Trophoblast cell (in vitro differentiated cells and primary cell): ENCODE measurements at regions not wholly inside any gene's neighbourhood (a gene's known extent, or its start where the extent isn't known, plus 50 kb on each side); places are given as distances from the start of the nearest gene placed in this dataset.

Source experiments
- DNase-seq, 2 donors: peaks; one replicate each; pipeline ENCODE4 v3.0.0-alpha.2; 2016
- H2AFZ ChIP-seq: 2 replicates; pipeline ENCODE4 v1.6.1; 2013; ENCODE audit warnings: low read length, moderate library complexity, mild to moderate bottlenecking; ENCODE audit not compliant: insufficient read depth, poor library complexity
- H2AK5ac ChIP-seq: 2 replicates; pipeline ENCODE4 v1.6.1; 2013; ENCODE audit warnings: mild to moderate bottlenecking, low read length
- H2BK120ac ChIP-seq: 2 replicates; pipeline ENCODE4 v1.6.1; 2013; ENCODE audit warnings: low read length, mild to moderate bottlenecking, moderate library complexity; ENCODE audit not compliant: insufficient read depth, poor library complexity
- H2BK12ac ChIP-seq: 2 replicates; pipeline ENCODE4 v1.6.1; 2013; ENCODE audit warnings: mild to moderate bottlenecking, low read length, moderate library complexity
- H2BK5ac ChIP-seq: 2 replicates; pipeline ENCODE4 v1.6.1; 2013; ENCODE audit warnings: low read length, low read depth, moderate library complexity, mild to moderate bottlenecking; ENCODE audit not compliant: poor library complexity
- H3K14ac ChIP-seq: 2 replicates; pipeline ENCODE4 v1.6.1; 2013; ENCODE audit warnings: mild to moderate bottlenecking, low read length
- H3K18ac ChIP-seq: 2 replicates; pipeline ENCODE4 v1.6.1; 2013; ENCODE audit warnings: mild to moderate bottlenecking, low read length
- H3K23ac ChIP-seq: 2 replicates; pipeline ENCODE4 v1.6.1; 2013; ENCODE audit warnings: low read length
- H3K27ac ChIP-seq: 2 replicates; pipeline ENCODE4 v1.5.1; 2013; ENCODE audit warnings: low read depth, mild to moderate bottlenecking, inconsistent platforms, low read length, moderate library complexity
- H3K27me3 ChIP-seq: 2 replicates; pipeline ENCODE4 v1.6.1; 2013; ENCODE audit warnings: inconsistent platforms, mild to moderate bottlenecking, low read length, moderate library complexity; ENCODE audit not compliant: insufficient read depth
- H3K36me3 ChIP-seq, 2 experiments: 1 replicate in 1 of 2; 2 replicates in 1 of 2; pipeline ENCODE4 v1.6.1; 2013; ENCODE audit warnings: low read length in 2 of 2, mild to moderate bottlenecking in 2 of 2, moderate library complexity in 1 of 2; ENCODE audit not compliant: insufficient read depth in 2 of 2, control insufficient read depth in 1 of 2
- H3K4ac ChIP-seq: 2 replicates; pipeline ENCODE4 v1.6.1; 2013; ENCODE audit warnings: low read depth, mild to moderate bottlenecking, low read length, moderate library complexity
- H3K4me1 ChIP-seq, 2 experiments: 1 replicate in 1 of 2; 2 replicates in 1 of 2; pipeline ENCODE4 v1.6.1; 2013; ENCODE audit warnings: low read length in 2 of 2, mild to moderate bottlenecking in 2 of 2, moderate library complexity in 1 of 2; ENCODE audit not compliant: insufficient read depth in 2 of 2, control insufficient read depth in 1 of 2
- H3K4me2 ChIP-seq: 2 replicates; pipeline ENCODE4 v1.6.1; 2013; ENCODE audit warnings: inconsistent platforms, mild to moderate bottlenecking, low read length, moderate library complexity
- H3K4me3 ChIP-seq: 2 replicates; pipeline ENCODE4 v1.5.1; 2013; ENCODE audit warnings: mild to moderate bottlenecking, low read depth, low read length, inconsistent platforms
- H3K79me1 ChIP-seq: one replicate; pipeline ENCODE4 v1.6.1; 2013; ENCODE audit warnings: low read length
- H3K79me2 ChIP-seq: 2 replicates; pipeline ENCODE4 v1.6.1; 2013; ENCODE audit warnings: low read length, mild to moderate bottlenecking; ENCODE audit not compliant: control insufficient read depth, insufficient read depth, poor library complexity
- H3K9ac ChIP-seq: 2 replicates; pipeline ENCODE4 v1.6.1; 2013; ENCODE audit warnings: mild to moderate bottlenecking, low read length
- H3K9me3 ChIP-seq: 2 replicates; pipeline ENCODE4 v1.6.1; 2013; ENCODE audit warnings: low read depth, mild to moderate bottlenecking, control low read depth, inconsistent platforms, low read length; ENCODE audit not compliant: insufficient read depth
- H4K12ac ChIP-seq: 2 replicates; pipeline ENCODE4 v1.6.1; 2013; ENCODE audit warnings: low read depth, mild to moderate bottlenecking, low read length, moderate library complexity
- H4K8ac ChIP-seq: 2 replicates; pipeline ENCODE4 v1.6.1; 2013; ENCODE audit warnings: low read depth, mild to moderate bottlenecking, low read length, moderate library complexity
- H4K91ac ChIP-seq: one replicate; pipeline ENCODE4 v1.6.1; 2013; ENCODE audit warnings: low read depth, mild to moderate bottlenecking, low read length, moderate library complexity
- WGBS: extraction: QIAGEN DNeasy Blood & Tissue Kit; methylation state at CpG from one replicate; pipeline ENCODE4 v1.1.7; 2013; ENCODE audit warnings: missing lambda C conversion rate; ENCODE audit not compliant: insufficient read length, insufficient coverage; ENCODE audit errors: extremely low coverage; 5-methylcytosine and 5-hydroxymethylcytosine counted together

DNA sequence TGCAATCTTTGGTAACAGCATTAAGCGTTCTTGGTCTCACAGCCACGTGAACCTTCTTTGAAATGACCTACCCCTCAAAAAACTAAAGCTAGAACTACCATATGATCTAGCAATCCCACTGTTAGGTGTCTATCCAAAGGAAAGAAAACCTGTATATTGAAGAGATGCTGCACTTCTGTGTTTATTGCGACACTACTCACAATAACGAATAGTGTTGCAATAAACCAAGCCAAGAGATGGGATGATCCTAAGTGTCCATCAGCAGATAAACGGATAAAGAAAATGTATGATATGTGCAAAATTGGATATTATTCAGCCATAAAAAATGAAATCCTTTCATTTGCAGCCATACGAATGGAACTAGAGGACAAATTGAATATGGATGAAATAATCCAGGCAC, 637.9 kb downstream of the EFNB2 start:
- no peak overlapping the region for H4K8ac ChIP-seq
- no peak overlapping the region for H2BK5ac ChIP-seq
- H3K27me3 ChIP-seq = no peaks in the 10 kb centered on the region
- no peak overlapping the region for H3K4ac ChIP-seq
- no peak overlapping the region for H2BK12ac ChIP-seq
- WGBS = no CpG with 5 or more reads among the region's 6 CpGs
- no peak overlapping the region for H2BK120ac ChIP-seq
- H3K23ac ChIP-seq = no peak overlapping the region
- H4K91ac ChIP-seq = no peak overlapping the region
- no peaks in the 10 kb centered on the region for H3K4me1 ChIP-seq
- no peak overlapping the region for H3K4me2 ChIP-seq
- no peaks in the 10 kb centered on the region for H3K9me3 ChIP-seq
- H3K4me3 ChIP-seq = no peak overlapping the region
- no peak overlapping the region for H4K12ac ChIP-seq
- no peaks in the 10 kb centered on the region for H3K79me1 ChIP-seq
- no peak for DNase-seq
- no peak overlapping the region for H3K14ac ChIP-seq
- no peak overlapping the region for H3K18ac ChIP-seq
- no peak overlapping the region for H3K9ac ChIP-seq
- H2AFZ ChIP-seq = no peak overlapping the region
- H3K27ac ChIP-seq = no peak overlapping the region
- H2AK5ac ChIP-seq = no peak overlapping the region
- no peaks in the 10 kb centered on the region for H3K79me2 ChIP-seq
- H3K36me3 ChIP-seq = no peaks in the 10 kb centered on the region

DNA sequence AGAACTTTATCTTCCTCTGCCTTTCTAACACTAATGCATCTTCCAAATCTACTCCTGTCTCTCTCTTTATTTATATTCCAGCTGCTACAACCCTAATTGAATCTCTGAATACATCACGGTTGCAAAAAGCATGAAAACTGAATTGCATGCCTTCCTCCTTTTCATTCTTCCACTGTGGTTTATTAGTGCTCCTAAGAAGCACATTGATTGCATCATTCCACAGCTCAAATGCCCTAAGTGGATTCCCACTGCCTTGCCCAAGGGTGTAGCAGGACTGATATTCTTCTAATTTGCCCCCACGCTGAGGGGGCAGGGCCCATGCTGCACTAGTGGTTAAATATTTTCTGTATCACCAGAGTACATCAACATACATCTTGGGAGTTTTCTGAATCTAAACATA, 640.8 kb downstream of the EFNB2 start:
- no peak overlapping the region for H3K9ac ChIP-seq
- no peaks in the 10 kb centered on the region for H3K27me3 ChIP-seq
- H2BK120ac ChIP-seq = no peak overlapping the region
- no peak overlapping the region for H3K4me2 ChIP-seq
- no peak overlapping the region for H4K8ac ChIP-seq
- H3K4me1 ChIP-seq = no peaks in the 10 kb centered on the region
- no peak overlapping the region for H3K23ac ChIP-seq
- no peak overlapping the region for H2BK12ac ChIP-seq
- no peaks in the 10 kb centered on the region for H3K9me3 ChIP-seq
- H4K91ac ChIP-seq = no peak overlapping the region
- H2AK5ac ChIP-seq = no peak overlapping the region
- no peak overlapping the region for H3K4ac ChIP-seq
- no peak overlapping the region for H4K12ac ChIP-seq
- no peak for DNase-seq
- no peaks in the 10 kb centered on the region for H3K36me3 ChIP-seq
- H2BK5ac ChIP-seq = no peak overlapping the region
- no peak overlapping the region for H3K27ac ChIP-seq
- no peaks in the 10 kb centered on the region for H3K79me2 ChIP-seq
- no peak overlapping the region for H3K4me3 ChIP-seq
- H3K14ac ChIP-seq = no peak overlapping the region
- no peak overlapping the region for H2AFZ ChIP-seq
- H3K79me1 ChIP-seq = no peaks in the 10 kb centered on the region
- no peak overlapping the region for H3K18ac ChIP-seq
- WGBS = no CpG with 5 or more reads among the region's 2 CpGs

DNA sequence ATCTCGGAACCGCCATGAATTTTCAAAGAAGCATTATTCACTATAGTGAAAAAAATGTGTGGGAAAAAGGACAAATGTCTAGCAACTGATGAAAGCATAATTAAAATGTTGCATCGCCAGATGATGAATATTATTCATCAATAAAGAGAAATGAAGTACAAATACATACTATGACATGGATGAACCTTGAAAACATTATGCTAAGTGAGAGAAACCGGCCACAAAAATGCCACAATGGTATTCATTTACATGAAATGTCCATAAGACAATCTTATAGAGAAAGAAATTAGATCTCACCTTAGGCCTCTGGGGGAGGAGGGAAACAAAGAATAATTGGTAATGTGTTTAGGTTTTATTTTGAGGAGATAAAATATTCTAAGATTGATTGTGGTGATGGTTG, 645.0 kb downstream of the EFNB2 start:
- Histone ChIP-seq H4K8ac (no peak overlapping the region), H2BK5ac (no peak overlapping the region), H4K12ac (no peak overlapping the region), H4K91ac (no peak overlapping the region), H3K9ac (no peak overlapping the region), H3K4me2 (no peak overlapping the region), H2BK120ac (no peak overlapping the region), H3K14ac (no peak overlapping the region), H3K27me3 (no peaks in the 10 kb centered on the region), H2AK5ac (no peak overlapping the region), H3K4ac (no peak overlapping the region), H3K4me3 (no peak overlapping the region), H3K4me1 (no peaks in the 10 kb centered on the region), H3K79me2 (no peaks in the 10 kb centered on the region), H2AFZ (no peak overlapping the region), H3K79me1 (no peaks in the 10 kb centered on the region), H3K36me3 (no peaks in the 10 kb centered on the region), H3K23ac (no peak overlapping the region), H3K9me3 (no peaks in the 10 kb centered on the region), H3K27ac (no peak overlapping the region), H3K18ac (no peak overlapping the region), H2BK12ac (no peak overlapping the region)
- no peak for DNase-seq
- WGBS = no CpG with 5 or more reads among the region's 4 CpGs

DNA sequence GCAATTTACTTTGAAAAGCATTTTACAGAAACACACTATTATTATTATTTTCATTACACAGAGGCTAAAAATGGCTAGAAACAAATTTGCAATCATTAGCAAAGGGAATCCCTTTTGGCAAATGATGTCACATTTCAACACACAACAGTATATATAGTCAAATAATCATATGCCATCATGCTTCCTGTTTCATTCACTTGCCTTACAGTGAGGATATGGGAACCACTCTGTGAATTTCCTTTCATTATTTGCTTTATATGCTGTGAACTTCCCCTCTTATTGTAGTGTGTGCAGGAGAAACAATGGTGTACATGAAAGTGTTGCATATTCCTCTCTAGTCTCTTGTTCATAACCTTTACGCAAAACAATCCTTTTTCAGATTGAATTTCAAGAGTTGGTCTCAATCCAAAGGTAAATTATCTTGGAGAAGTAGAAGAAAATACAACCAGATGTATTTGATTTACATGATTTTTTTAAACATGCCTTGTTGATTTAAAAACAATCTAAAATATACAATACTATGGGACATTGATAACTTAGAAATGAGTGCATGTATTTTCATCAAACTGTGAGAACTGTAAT, 657.3 kb downstream of the EFNB2 start:
- no peak overlapping the region for H2BK12ac ChIP-seq
- H3K27me3 ChIP-seq = no peaks in the 10 kb centered on the region
- H2BK5ac ChIP-seq = no peak overlapping the region
- H3K4me1 ChIP-seq = no peaks in the 10 kb centered on the region
- WGBS = no CpG with 5 or more reads among the region's 1 CpG
- H2BK120ac ChIP-seq = no peak overlapping the region
- no peak overlapping the region for H3K18ac ChIP-seq
- no peak overlapping the region for H4K8ac ChIP-seq
- H3K36me3 ChIP-seq = no peaks in the 10 kb centered on the region
- H3K79me1 ChIP-seq = no peaks in the 10 kb centered on the region
- no peak overlapping the region for H3K4me2 ChIP-seq
- no peak overlapping the region for H3K14ac ChIP-seq
- no peak for DNase-seq
- H4K91ac ChIP-seq = no peak overlapping the region
- no peak overlapping the region for H3K27ac ChIP-seq
- H3K4me3 ChIP-seq = no peak overlapping the region
- H2AFZ ChIP-seq = no peak overlapping the region
- H3K23ac ChIP-seq = no peak overlapping the region
- no peaks in the 10 kb centered on the region for H3K79me2 ChIP-seq
- H2AK5ac ChIP-seq = no peak overlapping the region
- H3K9me3 ChIP-seq = no peaks in the 10 kb centered on the region
- H4K12ac ChIP-seq = no peak overlapping the region
- H3K4ac ChIP-seq = no peak overlapping the region
- no peak overlapping the region for H3K9ac ChIP-seq
